ENCODE measurements at regions not wholly inside any gene's neighbourhood (a gene's known extent, or its start where the extent isn't known, plus 50 kb on each side); places are given as distances from the start of the nearest gene placed in this dataset.

DNA sequence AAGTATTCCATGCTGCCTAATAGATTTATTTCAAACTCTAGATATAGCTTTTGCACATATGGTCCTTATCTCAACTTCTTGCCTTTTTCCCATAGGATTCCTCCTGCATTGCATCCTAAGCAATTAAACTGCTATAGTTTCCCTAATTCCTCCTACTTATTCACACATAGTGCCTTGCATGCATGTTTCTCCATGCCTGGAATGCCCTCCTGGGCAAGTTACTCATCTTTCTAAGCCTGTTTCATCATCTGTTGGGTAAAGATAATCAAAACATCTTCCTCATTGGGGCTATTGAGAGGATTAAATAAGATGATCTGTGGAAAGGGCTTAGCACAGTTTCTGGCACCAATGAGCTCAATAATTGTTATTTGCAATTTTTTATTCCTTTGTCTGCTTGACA, 726.5 kb downstream of the SLC4A3 start:
- peak in 1 of 2 donors; percentile 56 for TF ChIP-seq POLR2AphosphoS5 (IDR thresholded peaks at IDR 0.05; ENCODE audit: insufficient read depth in 1 of 2, low read depth in 1 of 2)
- TF ChIP-seq, protein P1, sequence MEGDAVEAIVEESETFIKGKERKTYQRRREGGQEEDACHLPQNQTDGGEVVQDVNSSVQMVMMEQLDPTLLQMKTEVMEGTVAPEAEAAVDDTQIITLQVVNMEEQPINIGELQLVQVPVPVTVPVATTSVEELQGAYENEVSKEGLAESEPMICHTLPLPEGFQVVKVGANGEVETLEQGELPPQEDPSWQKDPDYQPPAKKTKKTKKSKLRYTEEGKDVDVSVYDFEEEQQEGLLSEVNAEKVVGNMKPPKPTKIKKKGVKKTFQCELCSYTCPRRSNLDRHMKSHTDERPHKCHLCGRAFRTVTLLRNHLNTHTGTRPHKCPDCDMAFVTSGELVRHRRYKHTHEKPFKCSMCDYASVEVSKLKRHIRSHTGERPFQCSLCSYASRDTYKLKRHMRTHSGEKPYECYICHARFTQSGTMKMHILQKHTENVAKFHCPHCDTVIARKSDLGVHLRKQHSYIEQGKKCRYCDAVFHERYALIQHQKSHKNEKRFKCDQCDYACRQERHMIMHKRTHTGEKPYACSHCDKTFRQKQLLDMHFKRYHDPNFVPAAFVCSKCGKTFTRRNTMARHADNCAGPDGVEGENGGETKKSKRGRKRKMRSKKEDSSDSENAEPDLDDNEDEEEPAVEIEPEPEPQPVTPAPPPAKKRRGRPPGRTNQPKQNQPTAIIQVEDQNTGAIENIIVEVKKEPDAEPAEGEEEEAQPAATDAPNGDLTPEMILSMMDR (IDR thresholded peaks at IDR 0.05): no peak
